NCI-H2029 (cell line): ENCODE measurements at regions not wholly inside any gene's neighbourhood (a gene's known extent, or its start where the extent isn't known, plus 50 kb on each side); places are given as distances from the start of the nearest gene placed in this dataset.
A peak's percentile ranks its signal among the peaks of the same experiment; 100 is the strongest.

Experiments
- DNase-seq: peaks from one replicate; lab custom pipeline; 2025; lab: John Stamatoyannopoulos, UW

DNA sequence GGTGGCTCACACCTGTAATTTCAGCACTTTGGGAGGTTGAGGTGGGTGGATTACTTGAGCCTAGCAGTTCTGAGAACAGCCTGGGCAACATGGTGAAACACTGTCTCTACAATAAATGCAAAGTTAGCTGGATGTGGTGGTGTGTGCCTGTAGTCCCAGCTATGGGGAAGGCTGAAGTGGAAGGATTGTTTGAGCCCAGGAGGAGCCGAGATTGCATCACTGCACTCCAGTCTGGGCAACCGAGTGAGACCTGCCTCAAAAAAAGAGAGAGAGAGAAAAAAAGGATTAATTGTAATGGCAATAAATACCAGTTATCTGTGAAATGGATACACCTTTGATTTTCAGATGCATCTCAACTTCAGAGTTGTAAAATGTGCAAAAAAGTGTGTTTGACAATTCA lies 58.8 kb downstream of the SPRY1 start:
- no peak for DNase-seq

DNA sequence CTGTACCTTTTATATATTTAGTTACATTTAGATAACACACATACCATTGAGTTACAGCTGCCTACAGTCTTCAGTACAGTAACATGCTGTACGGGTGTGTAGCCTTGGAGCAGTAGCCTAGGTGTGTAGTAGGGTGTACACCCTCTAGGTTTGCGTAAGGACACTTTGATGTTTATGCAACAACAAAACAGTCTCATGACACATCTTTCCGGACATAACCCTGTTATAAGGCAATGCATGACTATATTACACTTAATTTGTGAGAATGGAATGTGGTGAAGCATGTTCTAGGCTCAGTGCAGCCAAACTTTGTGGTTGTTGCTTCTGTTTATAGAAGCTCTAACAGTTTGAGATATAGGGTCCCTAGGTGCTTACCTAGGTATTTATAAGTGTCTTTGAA lies 65.4 kb downstream of the SPRY1 start:
- DNase-seq, result no peak

DNA sequence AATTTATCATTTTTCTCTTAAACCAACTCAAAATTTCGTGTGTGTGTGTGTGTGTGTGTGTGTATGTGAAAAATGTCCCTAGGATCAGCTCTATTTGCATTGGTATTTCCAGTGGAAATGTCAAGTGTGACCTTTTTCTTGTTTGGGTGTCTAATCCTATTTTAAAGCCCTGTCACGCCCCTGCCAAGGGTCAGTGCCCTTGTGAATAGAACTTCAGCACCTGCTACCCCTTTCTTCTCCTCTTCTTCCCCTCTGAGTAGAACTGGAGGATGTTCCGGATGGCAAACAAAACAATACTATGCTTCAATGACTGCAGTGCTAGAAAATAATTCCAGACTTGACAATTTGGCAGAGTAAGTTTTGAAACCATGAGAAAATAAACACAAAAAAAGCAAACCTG lies 67.3 kb downstream of the SPRY1 start:
- no peak for DNase-seq

DNA sequence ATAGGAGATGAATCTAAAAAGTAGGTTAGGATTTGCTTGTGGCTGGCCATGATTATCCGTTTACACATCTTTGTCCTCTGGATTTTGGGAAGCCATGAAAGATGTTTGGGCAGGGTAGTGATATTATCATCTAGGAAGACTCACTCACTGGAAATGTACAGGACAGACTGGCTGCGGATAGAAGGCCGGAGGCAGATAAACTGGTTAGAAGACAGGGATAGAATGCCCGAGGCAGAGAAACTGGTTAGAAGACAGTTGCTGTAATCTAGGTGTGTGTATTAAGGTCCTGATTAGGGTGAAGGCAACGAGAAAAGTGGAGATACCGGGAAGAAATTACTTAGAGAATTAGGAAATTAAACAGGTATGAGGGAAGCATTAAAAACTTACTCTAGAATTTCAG lies 68.8 kb downstream of the SPRY1 start:
- DNase-seq, result no peak

DNA sequence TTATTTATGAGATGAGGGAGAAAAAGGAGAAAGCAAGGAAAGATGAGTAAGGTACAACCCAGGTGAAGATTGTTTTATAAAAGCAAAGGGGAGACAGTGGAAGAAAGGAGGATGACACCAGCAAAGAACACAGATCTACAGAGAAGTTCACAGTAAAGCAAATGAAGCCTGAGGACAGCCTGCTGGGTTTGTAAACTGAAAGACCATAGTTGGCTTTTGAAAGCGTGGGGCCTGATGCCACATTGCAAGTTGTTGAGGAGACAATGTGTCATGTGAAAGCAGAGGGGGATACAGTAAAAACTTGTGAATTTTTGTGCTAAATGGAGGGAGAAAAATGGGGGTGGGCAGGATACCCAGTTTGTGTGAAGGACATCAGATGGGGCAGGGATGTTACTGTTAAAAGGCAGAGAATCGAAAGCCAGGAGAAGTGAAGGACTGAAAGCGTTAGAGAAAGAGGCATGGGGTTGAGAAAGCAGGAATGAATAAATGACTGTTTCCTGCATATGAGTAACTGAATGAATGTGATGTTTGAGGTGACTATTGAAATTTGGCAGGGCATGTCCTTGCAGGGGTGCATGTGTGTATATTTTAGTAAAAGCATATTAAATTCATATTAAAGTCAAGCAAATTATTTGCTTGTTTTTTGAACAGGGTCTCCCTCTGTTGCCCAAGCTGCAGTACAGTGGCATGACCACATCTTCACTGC lies 69.6 kb downstream of the SPRY1 start:
- DNase-seq, result no peak

DNA sequence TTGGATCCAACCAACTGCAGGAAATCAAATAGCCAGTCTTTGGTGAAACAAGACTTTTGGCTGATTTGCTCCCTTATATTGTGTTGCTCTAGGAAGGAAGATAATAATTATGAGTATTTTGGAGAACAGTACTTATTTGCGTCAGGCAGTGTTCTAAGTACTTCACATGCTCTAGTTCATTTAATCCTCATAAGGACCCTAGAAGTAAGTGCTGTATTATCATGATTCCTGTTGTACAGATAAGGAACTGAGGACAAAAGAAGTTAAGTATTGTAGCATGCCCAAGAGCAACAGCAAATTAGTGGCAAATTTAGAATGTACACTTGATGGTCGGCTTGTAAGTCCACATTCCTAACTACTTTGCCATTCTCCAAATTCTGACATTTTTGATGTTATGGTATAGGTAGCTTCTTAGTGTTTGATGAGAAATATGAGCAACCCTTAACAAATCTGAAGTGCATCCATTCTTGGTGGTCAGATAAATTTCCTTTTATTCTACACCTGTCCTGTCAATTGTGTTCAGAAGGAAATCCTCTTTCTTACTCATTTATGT lies 72.0 kb downstream of the SPRY1 start:
- peak; percentile 34 for DNase-seq

DNA sequence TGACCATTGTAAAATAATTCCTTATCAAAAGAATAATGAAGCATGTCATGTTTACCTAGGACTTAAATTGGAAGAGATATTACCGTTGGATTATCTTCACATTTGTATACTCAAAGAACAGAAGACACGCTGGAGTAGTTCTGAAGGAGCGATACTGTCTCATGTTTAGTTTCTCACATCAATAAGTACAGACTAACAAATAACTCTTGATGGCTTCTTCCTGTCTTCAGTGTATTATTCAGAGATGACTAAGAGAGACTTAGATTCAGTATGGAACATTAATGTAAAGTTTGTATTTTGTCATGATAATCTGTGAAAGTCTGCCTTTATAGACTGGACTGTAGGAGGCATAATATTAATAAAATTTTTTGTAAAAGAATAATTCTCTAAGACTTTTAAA lies 72.7 kb downstream of the SPRY1 start:
- no peak for DNase-seq

DNA sequence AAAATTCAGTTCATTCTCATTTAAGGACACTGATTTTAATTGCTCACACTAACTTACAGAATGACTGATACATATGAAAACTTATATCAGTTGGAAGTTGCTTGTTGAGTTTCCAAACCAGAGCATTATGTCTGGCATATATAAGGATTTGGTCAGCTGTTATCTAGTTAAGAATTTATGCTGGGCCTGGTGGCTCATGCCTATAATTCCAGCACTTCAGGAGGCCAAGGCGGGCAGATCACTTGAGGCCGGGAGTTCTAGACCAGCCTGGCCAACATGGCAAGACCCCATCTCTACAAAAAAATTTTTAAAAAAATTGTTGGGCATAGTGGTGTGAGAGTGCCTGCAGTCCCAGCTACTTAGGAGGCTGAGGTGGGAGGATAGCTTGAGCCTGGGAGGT lies 73.1 kb downstream of the SPRY1 start:
- no peak for DNase-seq

DNA sequence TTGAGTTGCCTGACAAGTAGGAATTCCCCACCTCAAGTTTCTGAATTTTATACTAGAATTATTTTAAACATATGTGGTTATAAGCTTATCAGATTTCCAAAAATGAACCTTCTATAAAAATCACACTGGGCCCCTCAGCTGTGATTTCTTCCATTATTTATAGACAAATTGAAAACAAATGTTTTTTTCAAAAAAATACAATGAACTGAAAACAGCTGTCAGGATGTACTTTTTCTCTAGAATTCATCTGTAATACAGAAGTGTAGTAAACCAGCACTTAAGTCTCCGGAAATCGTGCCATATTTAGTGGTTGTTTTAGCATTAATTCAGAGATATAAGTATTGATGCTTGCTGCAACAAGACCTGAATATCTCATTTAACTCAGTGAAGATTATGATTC lies 74.0 kb downstream of the SPRY1 start:
- no peak for DNase-seq

DNA sequence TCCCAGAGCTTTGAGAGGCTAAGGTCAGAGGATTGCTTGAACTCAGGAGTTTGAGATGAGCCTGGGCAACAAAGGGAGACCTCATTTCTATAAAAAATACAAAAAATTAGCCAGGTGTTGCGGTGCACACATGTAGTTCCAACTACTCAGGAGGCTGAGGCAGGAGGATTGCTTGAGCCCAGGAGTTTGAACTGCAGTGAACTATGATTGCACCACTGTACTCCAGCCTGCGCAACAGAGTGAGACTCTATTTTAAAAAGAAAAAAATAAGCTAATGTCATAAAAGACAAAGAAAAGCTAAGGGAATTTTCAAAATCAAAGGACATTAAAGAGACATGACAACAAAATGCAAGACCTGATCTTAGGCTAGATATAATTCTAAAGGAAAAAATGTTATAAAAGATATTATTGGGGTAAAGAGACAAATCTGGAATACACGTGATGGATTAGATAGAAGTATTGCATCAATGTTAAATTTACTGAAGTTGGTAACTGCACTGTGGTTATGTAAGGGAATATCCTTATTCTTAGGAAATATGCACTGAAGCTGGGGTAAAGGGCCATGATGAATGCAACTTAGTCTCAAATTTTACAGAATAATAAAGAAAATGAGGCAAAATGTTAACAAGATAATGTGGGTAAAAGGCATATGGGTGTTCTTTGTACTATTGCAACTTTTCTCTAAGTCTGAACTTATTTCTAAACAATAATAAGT lies 75.2 kb downstream of the SPRY1 start:
- no peak for DNase-seq

DNA sequence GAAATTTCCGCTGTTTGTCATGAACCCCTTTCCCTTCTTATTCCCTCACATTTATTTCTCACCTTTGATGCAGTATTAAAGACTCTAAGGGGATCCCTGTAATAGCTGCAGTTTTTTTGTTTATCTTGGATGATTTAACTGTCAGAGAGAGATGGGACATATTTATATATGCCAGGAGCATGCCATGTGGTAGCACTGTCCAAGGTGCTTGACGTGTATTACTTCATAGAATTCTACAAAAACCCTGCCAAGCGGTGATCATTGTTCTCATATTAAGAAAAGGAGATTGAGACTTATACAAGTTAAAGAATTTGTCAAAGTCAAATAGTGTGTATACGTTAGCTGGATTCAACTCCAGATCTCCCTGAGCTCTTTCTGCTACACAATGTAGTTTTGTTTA lies 78.2 kb downstream of the SPRY1 start:
- no peak for DNase-seq

DNA sequence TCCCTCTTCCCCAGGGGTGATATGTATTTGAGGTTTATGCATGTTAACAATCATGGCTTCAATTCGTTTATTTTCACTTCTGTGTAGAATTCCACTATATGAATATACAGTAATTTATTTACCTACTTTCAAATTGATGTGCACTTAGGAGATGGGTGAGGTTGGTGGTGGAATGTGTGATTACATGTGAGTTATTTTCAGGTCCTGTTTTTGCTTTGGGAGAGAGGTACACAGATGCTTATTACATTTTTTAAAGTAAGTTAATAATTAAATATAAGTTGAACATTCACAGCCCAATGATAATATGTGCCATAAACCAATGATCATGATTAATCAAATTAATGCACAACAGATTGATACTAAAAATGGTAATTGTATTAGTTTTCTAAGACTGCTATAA lies 79.5 kb downstream of the SPRY1 start:
- DNase-seq, result no peak

DNA sequence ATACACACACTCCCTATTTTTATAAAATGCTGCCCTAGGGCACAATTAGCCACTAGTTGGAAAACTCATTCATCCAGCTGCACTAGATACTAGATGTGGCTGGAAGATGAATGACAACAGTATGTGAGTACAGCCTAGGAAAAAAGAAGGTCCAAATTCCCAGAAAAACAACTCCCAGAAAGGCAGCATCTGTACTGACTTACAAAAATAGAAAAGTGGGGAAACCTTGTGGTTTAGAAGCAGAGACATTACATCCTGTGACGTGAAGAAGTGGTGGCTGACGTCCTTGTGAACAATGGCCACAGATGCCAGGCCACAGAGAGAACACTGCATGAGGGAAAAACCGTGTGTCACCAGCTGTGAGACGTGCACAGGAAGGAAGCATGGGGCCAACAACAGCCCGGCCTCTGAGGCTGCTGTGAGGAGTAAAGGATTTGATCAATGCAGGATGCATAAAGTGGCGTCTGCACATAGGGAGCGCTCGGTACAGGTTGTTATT lies 81.2 kb downstream of the SPRY1 start:
- DNase-seq, result no peak

DNA sequence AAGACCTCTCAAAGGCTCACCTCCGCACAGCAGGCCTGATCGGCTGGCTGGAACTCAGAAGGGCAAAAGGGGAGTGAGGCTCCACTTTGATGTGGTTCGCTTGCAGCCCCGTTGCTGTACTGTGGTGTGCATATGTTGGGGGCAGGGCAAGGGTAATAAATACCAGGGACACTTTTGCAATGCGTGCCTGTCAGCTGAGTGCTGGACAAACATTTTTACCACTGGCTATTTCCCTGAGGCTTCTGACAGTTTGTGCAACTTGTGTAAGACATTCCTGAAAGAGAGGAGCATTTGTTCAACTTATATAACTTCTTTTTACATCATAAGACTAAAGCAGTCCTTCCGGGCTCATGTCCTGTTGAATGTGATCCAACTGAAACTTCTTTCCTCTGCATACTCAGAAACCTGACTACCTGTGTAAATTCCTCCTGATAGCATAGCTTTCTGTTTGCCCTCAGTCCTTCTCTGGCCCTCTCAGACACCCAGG lies 82.3 kb downstream of the SPRY1 start:
- DNase-seq, result peak; percentile 6

DNA sequence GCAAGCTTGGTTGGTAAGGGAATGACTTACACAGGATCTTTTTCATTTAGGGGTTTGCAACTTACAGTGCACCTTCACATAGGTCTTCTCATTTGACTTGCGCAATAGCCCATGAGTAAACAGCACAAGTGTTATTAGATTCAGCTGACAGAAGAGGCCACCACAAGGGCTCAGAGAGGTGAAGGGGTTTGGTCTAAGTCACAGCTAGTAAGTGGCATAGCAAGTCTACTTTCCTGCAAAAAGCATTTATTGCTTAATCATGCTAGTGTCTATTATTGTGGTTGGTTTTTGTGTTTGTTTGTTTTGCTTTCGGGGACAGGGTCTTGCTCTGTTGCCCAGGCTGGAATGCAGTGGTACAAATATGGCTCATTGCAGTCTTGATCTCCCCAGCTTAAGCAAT lies 83.3 kb downstream of the SPRY1 start:
- peak; percentile 9 for DNase-seq

DNA sequence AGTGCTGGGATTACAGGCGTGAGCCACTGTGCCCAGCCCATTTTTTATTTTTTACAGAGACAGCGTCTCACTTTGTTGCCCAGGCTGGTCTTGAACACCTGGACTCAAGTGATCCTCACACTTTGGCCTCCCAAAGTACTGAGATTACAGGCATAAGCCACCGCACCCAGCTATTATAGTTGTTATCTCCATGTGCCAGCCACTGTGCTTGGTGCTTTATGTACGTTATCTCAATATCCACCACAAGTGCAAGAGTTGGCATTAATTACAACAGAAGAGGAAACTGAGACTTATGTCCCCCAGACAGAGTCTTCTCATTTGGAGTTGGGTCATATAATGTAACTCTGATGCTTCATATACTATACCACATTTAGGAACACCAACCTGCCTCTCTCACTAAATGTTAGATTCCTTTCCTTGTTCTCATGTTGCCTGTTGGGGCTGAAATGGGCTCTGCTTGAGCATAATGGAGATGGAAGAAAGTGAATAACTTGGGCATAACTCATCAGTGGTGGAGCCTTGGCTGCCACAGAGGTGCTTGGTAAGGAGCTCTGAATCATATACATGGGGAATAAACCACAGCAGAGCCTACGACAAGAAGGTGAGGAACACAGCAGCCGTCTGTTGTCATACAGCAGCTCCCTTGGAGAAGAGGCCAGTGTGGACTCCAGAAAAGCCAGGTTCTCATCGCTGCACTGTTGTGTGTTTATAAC lies 84.3 kb downstream of the SPRY1 start:
- DNase-seq, result no peak

DNA sequence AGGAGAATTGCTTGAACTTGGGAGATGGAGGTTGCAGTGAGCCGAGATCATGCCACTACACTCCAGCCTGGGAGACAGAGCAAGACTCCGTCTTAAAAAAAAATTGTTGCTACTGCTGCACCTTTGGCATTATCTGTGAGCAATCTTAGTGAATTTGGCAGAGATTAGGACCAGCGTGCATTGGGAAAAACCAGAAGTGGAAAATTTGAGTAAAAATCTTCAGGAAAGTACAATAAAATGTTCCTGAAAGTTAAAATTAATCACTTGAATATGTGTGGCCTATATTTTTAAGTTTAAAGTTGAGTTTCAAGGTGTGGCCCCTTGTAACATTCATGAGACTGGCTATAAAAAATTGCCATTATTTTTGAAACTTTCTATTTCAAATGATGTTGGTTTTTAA lies 85.1 kb downstream of the SPRY1 start:
- DNase-seq, result no peak

DNA sequence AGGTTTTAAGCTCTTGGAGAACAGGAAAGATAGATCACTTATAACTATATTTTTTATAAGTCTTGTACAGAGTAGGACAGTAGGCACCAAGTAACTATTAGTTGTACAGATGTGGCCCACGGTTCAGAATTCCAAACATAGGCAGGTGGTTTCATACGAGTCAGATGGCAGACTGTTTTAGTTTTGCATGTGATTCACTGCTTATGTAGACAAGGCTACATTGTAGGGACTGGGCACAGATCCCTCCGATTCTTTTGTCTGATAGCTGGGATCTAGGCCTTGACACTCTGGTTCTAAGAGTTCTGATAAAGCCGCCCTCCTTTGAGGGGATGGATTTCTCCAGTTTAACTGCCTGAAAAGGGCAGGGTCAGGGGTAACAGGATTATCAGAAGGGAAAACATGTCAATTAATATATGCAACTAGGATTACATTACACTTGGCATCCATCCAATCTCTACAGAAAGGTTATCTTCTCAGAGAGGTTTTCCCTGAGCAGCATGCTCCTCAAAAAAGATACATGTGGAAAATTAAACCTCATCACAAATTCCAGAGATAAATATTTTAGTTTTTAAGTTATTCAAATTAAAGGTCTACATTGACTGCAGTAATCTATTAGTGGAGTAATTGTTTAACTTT lies 87.8 kb downstream of the SPRY1 start:
- no peak for DNase-seq

DNA sequence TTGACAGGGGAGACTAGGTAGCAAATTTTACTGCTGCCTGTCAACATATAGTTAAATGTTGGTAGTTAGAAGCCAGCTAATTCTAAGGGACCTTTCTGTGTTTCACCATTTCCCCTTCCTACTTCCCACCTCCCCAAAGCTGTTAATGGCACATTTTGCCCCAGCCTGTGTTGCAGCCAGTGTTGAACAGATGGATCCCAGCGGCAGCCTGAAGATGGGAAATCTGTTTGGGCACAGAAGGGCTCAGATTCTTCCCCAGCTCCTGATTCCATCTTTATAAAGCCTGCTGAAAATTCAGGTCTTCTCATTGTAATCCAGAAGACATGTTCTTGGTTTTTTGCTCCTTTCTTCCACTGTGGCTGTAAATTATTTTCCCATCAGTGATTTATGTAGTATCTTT lies 89.0 kb downstream of the SPRY1 start:
- DNase-seq, result no peak

DNA sequence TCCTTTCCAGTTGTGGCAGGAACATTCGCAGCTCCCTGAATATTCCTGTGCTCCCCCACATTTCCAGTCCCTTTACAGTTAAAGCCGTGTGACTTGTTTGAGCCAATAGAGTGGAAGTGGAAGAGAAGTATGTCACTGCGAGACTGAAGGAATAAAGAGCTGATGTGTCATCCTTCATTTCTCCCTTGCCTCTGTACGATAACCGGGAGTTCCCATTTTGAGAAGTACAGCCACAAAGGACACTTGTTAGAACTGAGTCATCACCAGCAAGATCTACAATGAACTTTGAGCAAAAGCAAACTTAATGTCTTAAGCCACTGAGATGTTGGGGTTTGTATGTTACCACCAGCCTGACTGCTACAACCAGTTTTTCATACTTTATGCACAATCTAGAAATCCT lies 92.3 kb downstream of the SPRY1 start:
- no peak for DNase-seq

DNA sequence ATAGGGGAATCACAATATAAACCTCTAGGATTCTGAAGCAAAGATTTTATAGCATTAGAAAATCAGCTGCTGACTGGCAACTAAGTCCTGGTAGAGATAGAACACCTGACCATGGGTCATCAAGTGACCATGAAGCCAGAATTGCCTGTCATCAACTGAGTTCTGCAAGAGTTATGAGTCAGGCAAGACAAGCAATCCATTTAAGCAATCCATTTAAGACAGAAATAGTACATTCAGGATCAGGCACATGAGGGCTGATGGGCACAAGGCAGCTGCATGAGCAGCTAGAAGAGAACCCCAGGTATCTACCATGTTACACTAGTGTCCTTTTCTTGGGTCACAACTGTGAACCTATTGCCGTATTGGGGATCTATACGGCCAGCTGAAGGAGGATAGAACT lies 98.9 kb downstream of the SPRY1 start:
- no peak for DNase-seq

DNA sequence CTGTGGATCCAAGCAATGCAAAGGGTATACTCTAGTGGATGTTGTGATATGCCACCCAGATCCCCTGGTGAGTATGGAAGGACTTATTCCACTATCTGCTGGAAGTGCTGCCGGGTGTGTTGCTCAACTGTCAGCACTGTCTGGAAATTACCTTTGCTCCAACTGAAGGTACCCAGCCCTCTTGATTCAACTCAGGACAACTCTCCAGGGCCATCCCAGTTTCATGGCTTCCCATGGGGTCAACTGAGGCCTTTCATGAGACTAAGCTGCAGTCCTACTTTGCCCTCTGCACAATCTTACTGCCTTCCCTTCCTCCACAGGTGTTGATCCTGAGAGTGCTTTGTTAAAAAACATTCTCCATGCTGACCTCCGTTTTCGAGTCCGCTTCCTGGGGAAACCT lies 99.8 kb downstream of the SPRY1 start:
- DNase-seq, result no peak
